HG02571 (cell line): ENCODE measurements at regions not wholly inside any gene's neighbourhood (a gene's known extent, or its start where the extent isn't known, plus 50 kb on each side); places are given as distances from the start of the nearest gene placed in this dataset.
"Not testable (repeated sequence)": the region's sequence is repeated elsewhere in the genome, so short reads cannot be mapped to it uniquely, and the experiment has no call there.

Experiments used
- ATAC-seq: cut with Tn5 transposase; IDR thresholded peaks from one replicate; pipeline ENCODE4 v1.9.1; 2021; ENCODE audit warnings: mild to moderate bottlenecking, moderate library complexity; ENCODE audit not compliant: unreplicated experiment

DNA sequence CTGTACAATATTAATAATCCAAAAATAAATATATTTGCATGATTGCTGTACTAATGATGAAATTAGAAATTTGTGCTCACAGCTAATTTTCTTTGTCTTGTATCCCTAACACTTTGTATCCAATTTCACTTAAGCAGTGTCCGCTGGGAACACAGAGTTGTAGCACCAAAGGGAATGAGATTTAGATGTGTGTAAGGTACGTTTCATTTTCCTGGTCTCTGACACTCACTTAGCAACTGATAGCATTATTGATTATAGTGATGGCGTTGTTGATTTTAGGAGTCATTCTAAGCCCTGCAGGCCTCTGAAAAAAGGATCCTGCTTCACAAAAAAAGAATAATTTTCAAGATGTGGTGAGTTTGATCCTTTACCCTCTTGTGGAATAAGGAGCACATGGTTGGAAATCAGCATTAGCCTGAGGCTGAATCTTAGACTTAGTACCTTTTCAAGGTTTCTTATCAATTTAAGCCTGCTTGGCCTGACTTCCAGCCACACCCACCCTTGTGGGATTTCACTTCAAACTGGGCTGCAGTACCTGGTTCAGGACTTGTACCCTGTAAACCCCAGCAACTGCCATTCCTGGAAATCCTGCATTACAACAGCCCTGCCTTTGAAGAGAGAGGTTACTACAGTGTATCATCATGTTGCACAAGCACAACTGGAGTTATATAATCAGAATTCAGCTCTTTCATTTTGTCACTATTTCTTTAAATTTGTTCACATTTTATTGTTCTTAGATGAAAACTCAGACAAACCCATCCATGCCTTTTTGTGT is 116.2 kb downstream of the RND3 start:
- ATAC-seq, result no peak

DNA sequence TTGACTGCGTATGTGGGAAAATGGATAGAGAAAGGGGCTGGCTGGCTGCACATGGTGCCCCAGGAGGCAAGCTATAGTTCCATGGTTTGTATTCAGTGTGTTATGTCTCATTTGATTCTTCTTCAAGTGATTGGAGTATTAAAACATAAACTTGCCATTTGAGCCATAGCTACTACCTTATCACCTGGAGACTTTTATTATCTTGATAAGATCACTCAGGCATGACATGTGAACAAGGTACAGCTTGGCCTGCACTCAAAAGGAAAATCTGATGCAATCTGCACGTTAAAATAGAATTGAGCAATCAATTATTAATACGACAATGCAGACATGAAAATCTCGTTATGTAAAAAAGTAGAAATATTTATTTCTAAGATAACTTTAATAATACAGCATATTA is 116.9 kb downstream of the RND3 start:
- no peak for ATAC-seq

DNA sequence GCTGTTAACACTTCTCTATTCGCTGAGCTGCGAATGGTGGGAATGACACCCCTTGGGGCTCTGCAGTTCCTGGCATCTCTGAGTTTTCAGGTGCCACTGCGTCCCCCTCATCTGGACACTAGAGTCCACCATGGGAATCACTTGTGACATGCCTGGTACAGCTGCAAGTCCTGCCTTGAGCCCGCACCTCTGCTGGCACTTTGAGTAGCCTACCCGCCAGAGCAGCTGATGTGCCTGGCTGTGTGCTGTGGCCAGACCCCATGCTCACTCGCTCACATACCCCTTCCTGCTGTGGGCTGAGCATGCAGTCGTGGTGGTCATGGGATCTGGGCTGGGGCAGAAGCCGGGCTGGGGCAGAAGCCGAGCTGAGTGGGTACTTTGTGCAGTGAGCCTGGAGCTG is 117.6 kb downstream of the RND3 start:
- ATAC-seq, result no peak

DNA sequence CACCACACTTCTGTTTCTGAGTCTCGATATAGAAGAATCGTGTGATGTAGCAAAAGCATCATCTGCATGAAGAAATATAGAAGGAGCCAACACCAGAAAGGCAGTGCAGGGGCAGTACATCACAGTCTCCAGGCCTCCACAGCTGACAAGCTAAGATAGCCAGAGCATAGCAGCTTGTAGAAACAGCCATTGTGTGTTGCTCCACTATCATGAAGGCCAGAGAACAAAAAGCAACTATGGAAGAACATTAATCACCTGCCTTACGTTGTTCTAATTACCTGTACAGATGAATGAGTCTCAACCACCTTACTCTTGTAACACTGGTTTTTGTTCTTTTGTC is 129.0 kb downstream of the RND3 start:
- no peak for ATAC-seq

DNA sequence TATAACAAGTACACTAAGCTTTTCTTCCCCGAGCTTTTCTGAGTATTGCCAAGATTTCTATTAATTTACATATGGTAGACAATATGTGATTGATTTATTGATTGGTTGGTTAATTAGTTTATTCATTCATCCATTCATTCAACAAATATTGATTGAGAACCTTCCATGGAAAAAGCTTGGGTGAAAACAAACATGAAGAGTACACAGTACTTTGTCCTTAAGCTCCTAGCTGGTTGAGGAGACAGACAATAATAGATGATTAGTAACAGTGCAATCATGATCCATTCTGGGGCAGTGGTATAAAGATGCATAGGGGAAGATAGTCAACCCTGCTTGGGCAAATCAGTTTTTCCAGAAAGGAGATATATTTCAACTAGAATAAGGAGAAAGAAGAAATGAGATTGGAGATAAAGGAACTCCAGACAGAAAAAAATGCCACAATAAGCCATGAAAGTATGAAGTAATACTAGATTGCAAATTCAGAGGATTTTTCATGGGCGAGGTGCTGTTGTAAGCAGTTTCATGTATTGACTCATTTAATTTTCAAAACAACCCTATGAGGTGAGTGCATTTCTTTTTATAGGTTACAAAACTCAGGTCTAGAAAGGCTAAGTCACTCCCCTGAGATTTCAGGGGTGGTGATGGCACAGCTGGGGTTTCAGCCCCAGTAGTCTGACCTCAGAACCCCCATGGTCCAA is 129.5 kb downstream of the RND3 start:
- ATAC-seq, result peak; percentile 90

DNA sequence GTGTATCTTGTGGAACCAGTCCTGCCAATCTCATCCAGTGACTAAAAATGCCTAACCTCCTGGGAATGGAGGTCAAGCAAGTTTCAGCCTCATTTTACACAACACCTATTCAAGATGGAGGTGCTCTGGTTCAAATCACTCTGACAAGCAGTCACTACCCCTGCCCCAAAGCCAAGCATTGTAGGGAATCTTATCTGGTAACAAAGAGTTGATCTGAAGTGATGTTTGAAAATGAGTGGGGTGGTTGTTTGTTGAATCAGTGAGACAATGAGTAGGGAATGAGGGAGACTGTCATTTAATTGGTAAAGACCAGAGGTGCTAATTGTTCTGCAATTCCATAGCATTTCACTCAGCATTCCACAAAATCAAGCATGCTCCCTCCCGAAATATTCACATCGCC is 132.0 kb downstream of the RND3 start:
- no peak for ATAC-seq

DNA sequence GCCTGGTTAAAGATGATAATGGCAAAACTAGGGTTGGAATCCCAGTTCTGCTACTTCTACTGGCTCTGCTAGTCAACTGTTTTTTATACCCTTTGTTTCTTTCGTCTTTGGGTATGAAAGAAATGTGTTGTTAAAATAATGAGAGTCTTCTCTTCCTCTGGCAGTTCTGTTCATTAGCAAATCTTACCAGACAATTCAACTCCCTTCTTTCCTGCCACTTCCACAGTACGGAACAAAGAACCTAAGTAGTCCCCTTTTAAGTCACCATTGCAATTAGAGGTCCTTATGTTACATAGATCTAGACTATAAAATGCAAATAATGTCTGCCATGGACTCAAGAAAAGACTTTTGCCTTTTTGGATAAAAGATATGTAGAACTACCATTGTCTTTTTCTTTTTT is 134.1 kb downstream of the RND3 start:
- no peak for ATAC-seq

DNA sequence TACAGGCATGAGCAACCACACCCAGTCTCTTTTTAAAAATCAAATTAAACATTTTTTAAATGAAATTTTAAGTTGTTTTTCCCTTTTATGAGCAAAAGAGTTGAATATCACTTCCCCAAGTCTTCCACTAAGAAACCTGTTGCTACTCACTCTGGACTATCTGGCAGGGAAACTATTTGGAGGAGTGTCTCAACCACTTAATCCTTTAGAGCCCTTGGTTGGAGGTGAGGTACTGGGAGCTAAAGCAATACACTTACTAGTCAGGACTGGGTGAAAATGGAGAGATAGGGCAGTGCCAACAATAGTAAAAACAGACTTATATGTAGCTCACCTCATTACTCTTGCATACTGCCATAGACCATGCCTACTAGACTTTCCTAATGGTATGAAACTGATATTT is 135.5 kb downstream of the RND3 start:
- ATAC-seq, result no peak

DNA sequence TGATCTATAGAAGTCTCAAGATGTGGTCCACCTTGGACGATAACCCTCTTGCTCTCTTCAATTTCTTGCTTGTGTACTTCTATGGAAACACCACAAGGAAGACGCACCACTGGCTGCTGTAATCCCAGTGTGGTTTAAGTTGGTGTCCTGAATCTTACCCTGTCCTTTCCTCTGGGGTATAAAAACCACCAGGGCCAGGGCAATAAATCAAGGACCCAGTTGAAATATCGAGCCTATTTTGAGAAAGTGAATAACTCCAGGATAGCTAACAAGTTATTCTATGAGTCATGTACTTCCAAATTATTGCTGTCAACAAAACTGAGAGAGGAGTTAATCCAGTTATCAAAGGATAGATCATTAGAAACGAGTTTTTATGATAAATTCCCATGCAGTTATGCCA is 137.0 kb downstream of the RND3 start:
- ATAC-seq, result no peak

DNA sequence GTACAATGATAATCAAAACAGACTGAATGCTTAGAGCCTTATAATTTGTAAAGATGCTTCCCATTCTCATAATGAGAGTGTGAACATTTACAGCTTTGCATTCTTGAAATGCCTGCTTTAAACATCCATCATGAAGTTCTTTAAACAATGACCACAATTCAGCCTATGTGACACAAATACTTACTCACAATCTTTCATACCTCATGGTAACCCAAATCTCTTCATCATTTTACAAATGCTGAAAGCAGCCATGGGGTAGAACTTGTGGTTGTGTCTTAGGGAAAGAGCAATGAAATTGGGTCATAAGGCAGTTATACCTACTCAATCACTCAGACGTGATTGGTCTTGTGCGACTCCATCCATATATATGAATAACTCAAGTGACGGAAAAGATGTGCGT is 140.7 kb downstream of the RND3 start:
- ATAC-seq, result no peak

DNA sequence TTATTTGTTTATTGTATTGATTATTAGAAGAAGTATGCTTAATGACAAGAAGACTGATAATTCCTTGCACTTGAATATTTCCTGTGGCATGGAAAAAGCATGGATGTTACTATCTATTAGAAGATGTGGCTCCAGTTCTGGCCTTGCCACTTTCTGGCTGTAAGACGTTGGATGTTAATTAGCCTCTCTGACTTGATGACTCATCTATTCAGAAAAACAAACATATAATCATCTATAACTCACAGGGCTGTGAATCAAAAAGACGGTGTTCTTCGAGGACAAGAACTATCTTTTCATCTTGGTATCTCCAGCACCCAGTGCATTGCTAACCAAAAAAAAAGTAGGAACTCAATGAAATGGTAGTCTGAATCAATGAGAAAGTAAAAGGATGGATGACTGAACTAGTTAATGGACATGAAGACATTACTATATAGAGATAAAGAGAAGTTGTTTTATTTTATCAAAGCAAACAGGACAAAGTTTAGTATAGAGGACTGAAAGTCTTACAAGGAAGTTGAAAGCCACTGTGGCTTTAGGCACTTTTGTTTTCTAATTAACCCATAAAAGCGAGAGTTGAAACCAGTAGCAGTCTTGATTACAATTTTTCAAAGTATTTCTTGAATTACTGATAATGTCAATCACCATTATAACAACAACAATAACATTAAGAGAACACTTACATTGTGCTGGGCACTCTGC is 145.3 kb downstream of the RND3 start:
- ATAC-seq, result no peak

DNA sequence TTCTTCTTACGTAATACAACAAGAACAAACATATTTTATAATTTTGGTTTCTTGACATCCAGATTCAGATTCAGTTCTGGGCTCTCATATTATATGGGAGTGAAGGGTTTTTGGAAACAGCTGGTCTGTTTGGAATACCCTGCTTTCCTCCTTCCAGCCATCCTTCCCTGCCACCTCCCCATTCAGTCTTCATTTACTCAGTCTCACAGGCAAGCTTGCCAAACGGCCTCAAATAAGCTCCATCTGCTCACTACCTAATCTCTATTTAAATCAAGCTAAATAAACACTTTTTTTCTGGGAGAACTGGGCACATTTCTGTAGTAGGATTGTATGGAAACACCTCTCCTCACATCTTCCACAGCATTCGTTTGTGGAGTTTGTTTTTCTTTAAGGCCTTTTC is 147.5 kb downstream of the RND3 start:
- ATAC-seq, result no peak

DNA sequence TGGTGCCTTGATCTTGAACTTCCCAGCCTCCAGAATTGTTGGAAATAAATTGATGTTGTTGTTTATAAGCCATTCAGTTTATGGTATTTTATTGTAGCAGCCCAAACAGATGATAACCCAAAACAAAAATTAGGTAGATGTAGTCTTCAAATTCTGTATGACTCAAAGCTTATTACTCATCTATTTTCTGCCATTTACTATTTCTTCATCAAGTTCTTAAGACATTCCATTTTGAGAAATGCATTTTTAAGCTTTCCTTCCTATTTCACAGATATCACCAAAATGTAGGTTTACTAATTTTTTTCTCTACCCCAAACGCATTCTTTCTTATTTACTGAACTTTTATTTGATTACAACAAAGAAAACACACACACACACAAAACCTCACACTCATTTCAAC is 148.2 kb downstream of the RND3 start:
- no peak for ATAC-seq

DNA sequence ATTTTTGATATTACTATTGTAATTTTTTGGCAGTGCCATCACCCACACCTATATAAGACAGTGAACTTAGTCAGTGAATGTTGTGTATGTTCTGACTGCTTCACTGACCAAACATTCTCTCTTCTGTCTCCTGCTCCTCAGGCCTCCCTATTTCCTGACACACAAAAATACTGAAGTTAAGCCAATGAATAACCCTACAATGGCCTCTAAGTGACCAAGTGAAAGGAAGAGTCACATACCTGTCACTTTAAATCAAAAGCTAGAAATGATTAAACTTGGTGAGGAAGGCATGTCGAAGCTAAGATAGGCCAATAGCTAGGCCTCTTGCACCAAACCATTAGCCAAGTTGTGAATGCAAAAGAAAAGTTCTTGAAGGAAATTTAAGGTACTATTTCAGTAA is 151.9 kb downstream of the RND3 start:
- no peak for ATAC-seq

DNA sequence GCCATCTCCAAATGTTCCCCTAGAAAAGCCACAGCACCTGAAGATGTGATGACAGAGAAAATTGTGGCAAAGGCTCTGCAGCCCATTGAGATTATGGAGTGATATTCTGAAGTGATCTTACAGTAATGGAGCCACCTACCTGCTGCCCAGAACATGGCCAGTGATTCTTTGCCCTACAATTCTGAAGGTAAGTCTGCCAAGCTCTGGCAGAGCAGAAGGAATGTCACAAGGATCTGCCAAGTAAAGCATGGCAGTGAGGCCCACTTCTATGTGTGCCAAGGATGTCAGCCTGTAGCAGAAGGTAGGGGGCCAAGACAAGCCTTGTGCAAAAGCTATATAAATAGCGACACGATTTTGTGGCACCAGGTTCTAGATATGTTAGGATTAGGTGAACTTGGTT is 155.1 kb downstream of the RND3 start:
- ATAC-seq, result no peak

DNA sequence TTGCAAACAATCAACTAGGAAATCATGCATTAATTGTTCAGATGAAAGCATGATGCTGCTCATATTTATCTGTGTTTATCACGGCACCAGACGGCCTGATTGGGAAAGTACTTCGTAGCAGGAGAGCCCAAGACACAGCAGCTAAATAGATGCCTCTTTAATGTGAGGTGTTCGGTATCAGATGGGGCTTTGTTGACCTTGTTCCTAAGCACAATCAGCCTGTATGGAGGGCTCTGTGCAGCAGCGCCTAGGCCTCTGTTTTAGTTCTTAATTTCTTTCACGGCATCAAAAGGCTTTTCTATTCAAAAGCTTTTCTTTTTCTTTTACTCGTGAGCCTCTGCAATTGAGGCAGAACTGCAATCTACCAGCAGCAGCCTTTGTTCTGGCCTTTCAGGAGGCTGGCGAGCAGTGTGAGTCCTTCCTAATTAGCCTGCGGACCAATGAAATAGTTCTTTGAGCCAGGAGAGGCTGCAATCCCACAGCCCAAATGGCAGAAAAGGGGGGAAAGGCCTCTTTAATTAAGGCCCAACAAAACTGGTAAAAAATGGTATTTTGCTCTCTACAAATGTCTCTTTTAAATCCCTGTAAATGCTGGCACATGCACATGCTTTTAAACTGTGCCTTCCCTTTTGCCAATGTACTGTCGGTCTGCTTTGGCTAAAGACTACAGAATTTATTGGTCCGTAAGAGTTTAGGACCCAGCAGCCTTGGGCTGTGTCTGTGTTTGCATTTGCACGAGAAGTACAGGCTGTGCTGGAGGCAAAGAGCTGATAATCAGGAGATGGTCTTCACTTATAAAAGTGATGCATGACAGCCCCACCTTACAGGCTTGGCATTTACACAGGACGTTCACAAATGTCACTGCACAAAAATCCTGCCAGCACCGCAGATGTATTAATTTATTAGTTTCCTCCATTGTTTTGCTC is 159.6 kb downstream of the RND3 start:
- ATAC-seq, result no peak

DNA sequence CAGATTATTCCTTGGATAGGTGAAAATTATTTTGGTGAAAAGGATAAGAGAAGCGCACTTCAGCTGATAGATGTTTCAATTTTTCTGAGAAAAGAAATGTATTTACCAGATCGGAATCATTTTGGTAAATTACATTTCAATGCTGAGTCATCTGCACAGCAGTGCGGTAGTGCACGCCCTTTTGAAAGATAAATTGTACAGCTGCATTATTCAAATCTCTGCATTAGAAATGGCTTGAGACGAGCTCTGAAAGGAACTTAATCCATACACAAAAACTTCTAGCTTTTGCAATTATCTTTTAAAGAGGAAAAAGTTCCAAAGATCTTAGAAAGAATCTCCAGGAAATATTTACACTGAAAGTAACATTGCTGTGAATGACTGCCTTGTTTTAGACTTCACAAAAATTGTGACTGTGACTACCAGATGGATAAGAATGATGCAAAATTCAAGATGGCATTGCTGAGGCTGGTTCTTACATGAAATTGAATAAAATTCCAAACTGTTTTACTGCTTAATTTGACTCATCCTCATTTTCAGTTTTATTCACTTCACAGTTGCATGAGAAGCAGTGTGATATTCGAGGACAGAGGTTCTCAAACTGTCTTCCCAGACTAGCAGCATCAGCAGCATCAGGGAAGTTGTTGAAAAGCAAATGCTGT is 161.7 kb downstream of the RND3 start:
- ATAC-seq, result no peak

DNA sequence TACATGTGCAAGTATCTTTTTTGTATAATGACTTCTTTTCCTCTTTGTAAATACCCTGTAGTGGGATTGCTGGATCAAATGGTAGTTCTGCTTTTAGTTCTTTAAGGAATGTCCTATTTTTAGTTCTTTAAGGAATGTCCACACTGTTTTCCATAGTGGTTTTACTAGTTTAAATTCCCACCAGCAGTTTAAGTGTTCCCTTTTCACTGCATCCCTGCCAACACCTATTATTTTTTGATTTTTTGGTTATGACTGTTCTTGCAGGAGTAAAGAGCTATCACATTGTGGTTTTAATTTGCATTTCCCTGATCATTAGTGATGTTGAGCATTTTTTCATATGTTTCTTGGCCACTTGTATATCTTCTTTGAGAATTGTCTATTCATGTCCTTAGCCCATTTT is 164.4 kb downstream of the RND3 start:
- not testable (repeated sequence) for ATAC-seq

DNA sequence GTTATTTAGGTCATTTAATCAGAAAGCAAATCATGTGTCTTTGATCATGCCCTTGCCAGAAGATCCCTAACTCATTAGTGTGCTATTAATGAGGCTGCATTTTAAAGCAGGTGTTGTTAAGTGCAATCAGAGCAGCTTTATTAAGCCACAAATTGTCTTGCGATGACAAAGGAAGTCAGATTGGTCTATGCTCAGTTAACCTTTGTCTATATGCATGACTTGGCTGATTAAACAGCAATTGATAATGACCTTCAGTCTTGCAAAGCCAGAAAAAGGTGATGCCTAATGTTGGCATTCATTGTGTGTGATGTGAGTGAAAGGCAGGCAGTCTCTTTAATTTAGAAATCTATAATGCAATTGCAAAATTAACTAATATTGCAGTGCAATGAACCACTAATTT is 166.9 kb downstream of the RND3 start:
- no peak for ATAC-seq

DNA sequence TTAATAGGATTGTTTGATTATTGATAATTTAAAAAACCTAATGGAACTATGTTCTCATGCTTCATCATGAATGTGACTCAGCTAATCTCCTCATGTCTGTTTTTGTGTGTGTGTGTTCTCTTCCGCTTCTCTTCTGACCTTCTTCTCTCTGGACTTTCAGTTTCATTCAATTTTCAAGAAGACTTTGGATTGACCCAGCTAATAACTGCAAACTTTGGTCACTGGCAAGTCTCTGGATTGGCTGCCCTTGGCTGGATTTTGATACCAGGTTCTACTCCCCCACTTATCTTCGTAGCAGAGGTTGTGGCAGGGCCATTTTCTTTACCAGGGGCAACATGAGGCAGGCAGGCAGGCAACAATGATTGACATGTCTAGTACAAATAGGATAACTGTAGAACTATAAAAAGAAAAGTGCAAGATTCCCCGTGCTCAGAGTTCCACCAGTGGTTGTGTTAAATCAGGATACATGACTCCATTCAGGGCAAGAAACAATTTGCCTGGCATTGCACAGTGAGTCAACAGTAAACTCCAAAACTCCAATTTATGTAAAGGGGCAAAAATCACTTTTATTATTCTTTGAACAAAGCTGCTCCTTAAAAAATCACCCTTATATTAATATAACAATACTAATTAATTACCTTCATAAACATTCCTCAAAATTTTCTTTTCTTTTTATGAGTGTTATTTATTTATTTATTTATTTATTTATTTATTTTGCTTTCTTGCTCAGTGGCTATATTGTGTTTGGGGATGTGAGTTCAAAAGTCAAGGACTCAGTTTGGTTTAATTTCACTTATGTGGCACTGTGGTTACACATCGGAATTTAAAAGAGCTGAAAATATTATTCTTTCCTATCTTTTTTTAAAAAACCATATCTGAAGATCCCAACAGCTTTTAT is 167.6 kb downstream of the RND3 start:
- ATAC-seq, result no peak
